Neural cell (in vitro differentiated cells): ENCODE measurements at regions not wholly inside any gene's neighbourhood (a gene's known extent, or its start where the extent isn't known, plus 50 kb on each side); places are given as distances from the start of the nearest gene placed in this dataset.

Experiments used
- H2AFZ ChIP-seq: fragments of 200-600, 300-800 bp; sonication (generic), shearing (Covaris generic); 2 replicates; pipeline ENCODE4 v1.6.0; 2014; ENCODE audit warnings: low read depth, mild to moderate bottlenecking, antibody characterized with exemption, low read length, moderate library complexity
- H3F3A ChIP-seq: fragments of 200-600 bp; shearing (Covaris generic); 2 replicates; pipeline ENCODE4 v1.6.1; 2016; ENCODE audit warnings: mild to moderate bottlenecking, moderate library complexity, mixed read lengths, antibody characterized with exemption, low read length; ENCODE audit not compliant: insufficient read depth, poor library complexity, severe bottlenecking
- H3K27ac ChIP-seq: fragments of 200-600, 300-800 bp; sonication (generic), shearing (Covaris generic); 2 replicates; pipeline ENCODE4 v1.5.1; 2014; ENCODE audit warnings: mild to moderate bottlenecking, low read length, moderate library complexity
- H3K27me3 ChIP-seq: fragments of 300-800, 200-600 bp; sonication (generic), shearing (Covaris generic); 2 replicates; pipeline ENCODE4 v1.6.0; 2014; ENCODE audit warnings: mild to moderate bottlenecking, low read depth, low read length, moderate library complexity; ENCODE audit not compliant: insufficient read depth
- H3K36me3 ChIP-seq: fragments of 300-800, 200-600 bp; sonication (generic), shearing (Covaris generic); 2 replicates; pipeline ENCODE4 v1.5.1; 2014; ENCODE audit warnings: mild to moderate bottlenecking, antibody characterized with exemption, low read length, moderate library complexity; ENCODE audit not compliant: insufficient read depth
- H3K4me2 ChIP-seq: fragments of 300-800, 200-600 bp; sonication (generic), shearing (Covaris generic); 2 replicates; pipeline ENCODE4 v1.6.0; 2014; ENCODE audit warnings: mild to moderate bottlenecking, low read length
- H3K4me3 ChIP-seq: fragments of 300-800, 200-600 bp; sonication (generic), shearing (Covaris generic); 2 replicates; pipeline ENCODE4 v1.5.1; 2014; ENCODE audit warnings: mild to moderate bottlenecking, low read length, moderate library complexity
- H3K79me2 ChIP-seq: fragments of 200-600 bp; shearing (Covaris generic); replicated peaks from 2 replicates; pipeline ENCODE4 v1.6.0; 2014; ENCODE audit warnings: mild to moderate bottlenecking, low read length, moderate library complexity; ENCODE audit not compliant: insufficient read depth
- H3K9ac ChIP-seq: fragments of 300-800, 200-600 bp; sonication (generic), shearing (Covaris generic); 2 replicates; pipeline ENCODE4 v1.6.1; 2016; ENCODE audit warnings: mild to moderate bottlenecking, low read length, mixed read lengths
- H3K9me2 ChIP-seq: fragments of 200-600 bp; shearing (Covaris generic); 2 replicates; pipeline ENCODE4 v1.6.1; 2016; ENCODE audit warnings: mild to moderate bottlenecking, low read length, mixed read lengths; ENCODE audit not compliant: insufficient read depth
- H3K9me3 ChIP-seq: fragments of 200-600, 300-800 bp; sonication (generic), shearing (Covaris generic); 2 replicates; pipeline ENCODE4 v1.6.1; 2016; ENCODE audit warnings: mild to moderate bottlenecking, mixed run types, low read length, moderate library complexity, mixed read lengths
- H4K20me1 ChIP-seq: fragments of 200-600 bp; shearing (Covaris generic); 2 replicates; pipeline ENCODE4 v1.6.1; 2016; ENCODE audit warnings: mild to moderate bottlenecking, mixed run types; ENCODE audit not compliant: insufficient read depth
- EP300 ChIP-seq: fragments of 450-650 bp; conservative IDR thresholded peaks from 2 replicates; pipeline ENCODE4 v1.6.1; 2014; ENCODE audit warnings: antibody characterized with exemption, mild to moderate bottlenecking, moderate library complexity; ENCODE audit not compliant: poor library complexity, severe bottlenecking
- EZH2 ChIP-seq: fragments of 200-600, 300-800 bp; shearing (Covaris generic), sonication (generic); IDR thresholded peaks from 2 replicates; pipeline ENCODE4 v1.6.1; 2014; ENCODE audit warnings: antibody characterized with exemption, low read length, borderline replicate concordance, mild to moderate bottlenecking; ENCODE audit not compliant: insufficient read depth, poor library complexity, severe bottlenecking
- MXI1 ChIP-seq: fragments of 450-650 bp; conservative IDR thresholded peaks from 2 replicates; pipeline ENCODE4 v1.6.1; 2014; ENCODE audit warnings: antibody characterized with exemption, mild to moderate bottlenecking; ENCODE audit not compliant: poor library complexity, severe bottlenecking
- POLR2AphosphoS5 ChIP-seq: IDR thresholded peaks from 2 replicates; pipeline ENCODE4 v1.6.1; 2012
- RAD21 ChIP-seq: fragments of 450-650 bp; conservative IDR thresholded peaks from 2 replicates; pipeline ENCODE4 v1.6.1; 2014; ENCODE audit warnings: antibody characterized with exemption, mild to moderate bottlenecking, moderate library complexity
- SMC3 ChIP-seq: fragments of 450-650 bp; conservative IDR thresholded peaks from 2 replicates; pipeline ENCODE4 v1.6.1; 2014; ENCODE audit warnings: antibody characterized with exemption, mild to moderate bottlenecking, moderate library complexity; ENCODE audit not compliant: poor library complexity
- TAF1 ChIP-seq: IDR thresholded peaks from 2 replicates; pipeline ENCODE4 v1.6.1; 2012; ENCODE audit warnings: low read depth
- TF ChIP-seq, protein P1 (sequence below): IDR thresholded peaks from 2 replicates; pipeline ENCODE4 v1.6.1; 2012; ENCODE audit warnings: borderline replicate concordance
- TF ChIP-seq, protein P2 (sequence below): fragments of 450-650 bp; IDR thresholded peaks from 2 replicates; pipeline ENCODE4 v1.5.1; 2014; ENCODE audit warnings: antibody characterized with exemption, mild to moderate bottlenecking, moderate library complexity; ENCODE audit not compliant: poor library complexity, severe bottlenecking

- Histone ChIP-seq H3K36me3 (no peaks in the 10 kb centered on the region), H3K9ac (no peak overlapping the region), H3K4me2 (no peak overlapping the region), H3K27me3 (no peaks in the 10 kb centered on the region), H4K20me1 (no peaks in the 10 kb centered on the region), H3K79me2 (no peaks in the 10 kb centered on the region), H3K9me3 (no peaks in the 10 kb centered on the region), H2AFZ (no peak overlapping the region), H3F3A (no peaks in the 10 kb centered on the region), H3K9me2 (no peaks in the 10 kb centered on the region), H3K4me3 (no peak overlapping the region), H3K27ac (no peak overlapping the region)
- TF ChIP-seq RAD21 (no peak), EP300 (no peak), EZH2 (no peak), MXI1 (no peak), TAF1 (no peak), SMC3 (no peak), POLR2AphosphoS5 (no peak)
- TF ChIP-seq, protein P1, sequence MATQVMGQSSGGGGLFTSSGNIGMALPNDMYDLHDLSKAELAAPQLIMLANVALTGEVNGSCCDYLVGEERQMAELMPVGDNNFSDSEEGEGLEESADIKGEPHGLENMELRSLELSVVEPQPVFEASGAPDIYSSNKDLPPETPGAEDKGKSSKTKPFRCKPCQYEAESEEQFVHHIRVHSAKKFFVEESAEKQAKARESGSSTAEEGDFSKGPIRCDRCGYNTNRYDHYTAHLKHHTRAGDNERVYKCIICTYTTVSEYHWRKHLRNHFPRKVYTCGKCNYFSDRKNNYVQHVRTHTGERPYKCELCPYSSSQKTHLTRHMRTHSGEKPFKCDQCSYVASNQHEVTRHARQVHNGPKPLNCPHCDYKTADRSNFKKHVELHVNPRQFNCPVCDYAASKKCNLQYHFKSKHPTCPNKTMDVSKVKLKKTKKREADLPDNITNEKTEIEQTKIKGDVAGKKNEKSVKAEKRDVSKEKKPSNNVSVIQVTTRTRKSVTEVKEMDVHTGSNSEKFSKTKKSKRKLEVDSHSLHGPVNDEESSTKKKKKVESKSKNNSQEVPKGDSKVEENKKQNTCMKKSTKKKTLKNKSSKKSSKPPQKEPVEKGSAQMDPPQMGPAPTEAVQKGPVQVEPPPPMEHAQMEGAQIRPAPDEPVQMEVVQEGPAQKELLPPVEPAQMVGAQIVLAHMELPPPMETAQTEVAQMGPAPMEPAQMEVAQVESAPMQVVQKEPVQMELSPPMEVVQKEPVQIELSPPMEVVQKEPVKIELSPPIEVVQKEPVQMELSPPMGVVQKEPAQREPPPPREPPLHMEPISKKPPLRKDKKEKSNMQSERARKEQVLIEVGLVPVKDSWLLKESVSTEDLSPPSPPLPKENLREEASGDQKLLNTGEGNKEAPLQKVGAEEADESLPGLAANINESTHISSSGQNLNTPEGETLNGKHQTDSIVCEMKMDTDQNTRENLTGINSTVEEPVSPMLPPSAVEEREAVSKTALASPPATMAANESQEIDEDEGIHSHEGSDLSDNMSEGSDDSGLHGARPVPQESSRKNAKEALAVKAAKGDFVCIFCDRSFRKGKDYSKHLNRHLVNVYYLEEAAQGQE = no peak
- TF ChIP-seq, protein P2, sequence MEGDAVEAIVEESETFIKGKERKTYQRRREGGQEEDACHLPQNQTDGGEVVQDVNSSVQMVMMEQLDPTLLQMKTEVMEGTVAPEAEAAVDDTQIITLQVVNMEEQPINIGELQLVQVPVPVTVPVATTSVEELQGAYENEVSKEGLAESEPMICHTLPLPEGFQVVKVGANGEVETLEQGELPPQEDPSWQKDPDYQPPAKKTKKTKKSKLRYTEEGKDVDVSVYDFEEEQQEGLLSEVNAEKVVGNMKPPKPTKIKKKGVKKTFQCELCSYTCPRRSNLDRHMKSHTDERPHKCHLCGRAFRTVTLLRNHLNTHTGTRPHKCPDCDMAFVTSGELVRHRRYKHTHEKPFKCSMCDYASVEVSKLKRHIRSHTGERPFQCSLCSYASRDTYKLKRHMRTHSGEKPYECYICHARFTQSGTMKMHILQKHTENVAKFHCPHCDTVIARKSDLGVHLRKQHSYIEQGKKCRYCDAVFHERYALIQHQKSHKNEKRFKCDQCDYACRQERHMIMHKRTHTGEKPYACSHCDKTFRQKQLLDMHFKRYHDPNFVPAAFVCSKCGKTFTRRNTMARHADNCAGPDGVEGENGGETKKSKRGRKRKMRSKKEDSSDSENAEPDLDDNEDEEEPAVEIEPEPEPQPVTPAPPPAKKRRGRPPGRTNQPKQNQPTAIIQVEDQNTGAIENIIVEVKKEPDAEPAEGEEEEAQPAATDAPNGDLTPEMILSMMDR = no peak
Observed at GRCh38 chr10:120742373-120742772, 108.8 kb upstream of the WDR11 start.

GRCh38 chr10:120744040-120744439 lies 107.1 kb upstream of the WDR11 start:
- no peak for TF ChIP-seq POLR2AphosphoS5
- no peak for TF ChIP-seq MXI1
- TF ChIP-seq, protein P1 = no peak
- TF ChIP-seq, protein P2 = no peak
- TF ChIP-seq EP300 = no peak

More at GRCh38 chr10:120744040-120744439, 107.1 kb upstream of the WDR11 start:
- H3K9me2 ChIP-seq = no peaks in the 10 kb centered on the region
- no peaks in the 10 kb centered on the region for H3K79me2 ChIP-seq
- H3K36me3 ChIP-seq = no peaks in the 10 kb centered on the region
- no peaks in the 10 kb centered on the region for H3K9me3 ChIP-seq
- no peak overlapping the region for H3K9ac ChIP-seq
- no peaks in the 10 kb centered on the region for H4K20me1 ChIP-seq
- H3K27me3 ChIP-seq = no peaks in the 10 kb centered on the region
- H2AFZ ChIP-seq = no peak overlapping the region
- H3F3A ChIP-seq = no peaks in the 10 kb centered on the region
- no peak overlapping the region for H3K27ac ChIP-seq
- no peak overlapping the region for H3K4me3 ChIP-seq
- H3K4me2 ChIP-seq = no peak overlapping the region
